Gastroesophageal sphincter (tissue), 3 donors: ENCODE measurements at regions not wholly inside any gene's neighbourhood (a gene's known extent, or its start where the extent isn't known, plus 50 kb on each side); places are given as distances from the start of the nearest gene placed in this dataset.

Experiments used
- CTCF ChIP-seq, 4 experiments: fragments of 200-600 bp in 2 of 4; fragments of 450-650 bp in 2 of 4; sonication (generic) in 1 of 4; IDR thresholded peaks; one replicate each; pipeline ENCODE4 v1.5.1; 2017 to 2019; ENCODE audit warnings: antibody characterized with exemption in 4 of 4, mild to moderate bottlenecking in 2 of 4, moderate library complexity in 2 of 4
- EP300 ChIP-seq: sonication (generic); formaldehyde crosslinking; IDR thresholded peaks from one replicate; pipeline ENCODE4 v1.6.1; 2017; ENCODE audit warnings: antibody characterized with exemption, mild to moderate bottlenecking
- POLR2A ChIP-seq, 2 donors: fragments of 450-650 bp; IDR thresholded peaks; one replicate each; pipeline ENCODE4 v1.6.1; 2017; ENCODE audit warnings: antibody characterized with exemption in 2 of 2, mild to moderate bottlenecking in 2 of 2, moderate library complexity in 1 of 2
- POLR2AphosphoS5 ChIP-seq: sonication (generic); formaldehyde crosslinking; IDR thresholded peaks from one replicate; pipeline ENCODE4 v1.6.1; 2017; ENCODE audit warnings: antibody characterized with exemption

DNA sequence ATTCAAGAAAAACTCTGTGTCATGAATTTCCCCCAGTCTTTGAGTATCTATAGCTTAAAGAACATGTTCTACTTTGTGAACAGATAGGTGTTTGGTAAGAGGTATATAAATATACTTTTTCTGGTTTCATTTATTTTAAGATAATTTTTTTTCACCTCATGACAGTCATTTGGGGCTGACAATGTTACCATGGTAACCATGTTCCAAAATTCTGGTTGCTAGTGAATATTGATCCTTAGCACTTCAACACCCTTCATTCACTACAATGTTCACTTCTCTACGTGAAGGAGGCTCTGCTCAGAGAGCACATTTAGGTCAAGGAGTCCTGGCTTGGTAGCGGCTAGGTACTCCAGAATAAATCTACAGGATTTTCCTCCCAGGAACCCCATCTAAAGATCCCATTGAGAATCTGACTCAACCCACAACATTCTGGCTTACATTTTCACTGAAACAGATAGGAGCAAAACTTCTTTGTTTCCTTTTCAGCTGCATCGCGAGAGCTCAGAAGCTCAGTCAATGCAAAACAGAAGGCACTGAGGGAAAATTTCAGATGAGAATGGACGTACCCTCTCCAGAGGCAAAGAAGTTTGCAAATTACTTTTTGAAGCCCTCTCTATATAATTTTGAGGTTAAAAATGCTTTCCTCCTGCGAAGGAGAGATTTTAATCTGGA lies 93.6 kb downstream of the ARF6 start:
- TF ChIP-seq CTCF (IDR thresholded peaks at IDR 0.05) (no peak), POLR2A (IDR thresholded peaks at IDR 0.05) (no peak), POLR2AphosphoS5 (no peak), EP300 (no peak)
